Activated CD8-positive, alpha-beta memory T cell treated with anti-CD3 and anti-CD28 coated beads for 48 hours (primary cell): ENCODE measurements at regions not wholly inside any gene's neighbourhood (a gene's known extent, or its start where the extent isn't known, plus 50 kb on each side); places are given as distances from the start of the nearest gene placed in this dataset.

Source experiments
- DNase-seq, 3 experiments: peaks; one replicate each; pipeline ENCODE4 v3.0.0-alpha.2; 2020; ENCODE audit warnings: low read depth in 2 of 3, low spot score in 2 of 3

DNA sequence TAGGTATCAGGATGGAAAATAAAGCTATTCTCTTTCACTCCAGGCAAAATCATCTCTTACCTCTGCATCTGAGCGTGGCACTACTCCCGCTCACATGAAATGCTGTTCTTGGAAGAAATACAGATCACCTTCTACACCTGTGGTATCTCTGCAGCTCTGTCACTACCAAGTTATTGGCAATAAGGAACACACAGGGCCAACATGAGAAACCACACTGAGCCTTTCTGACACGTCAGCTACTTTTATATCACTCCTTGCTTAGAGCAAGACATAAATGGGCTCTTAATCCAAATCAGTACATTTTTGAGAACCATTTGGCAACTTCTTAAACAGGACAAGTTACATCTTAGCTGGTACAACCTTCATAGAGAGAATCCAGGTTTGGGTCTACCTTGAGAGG is 101.8 kb upstream of the GUCY1A1 start:
- DNase-seq: no peak

GRCh38 chr4:155564086-155564485 is 102.6 kb upstream of the GUCY1A1 start:
- no peak for DNase-seq

GRCh38 chr4:155559915-155560314 is 106.7 kb upstream of the GUCY1A1 start:
- DNase-seq: no peak

DNA sequence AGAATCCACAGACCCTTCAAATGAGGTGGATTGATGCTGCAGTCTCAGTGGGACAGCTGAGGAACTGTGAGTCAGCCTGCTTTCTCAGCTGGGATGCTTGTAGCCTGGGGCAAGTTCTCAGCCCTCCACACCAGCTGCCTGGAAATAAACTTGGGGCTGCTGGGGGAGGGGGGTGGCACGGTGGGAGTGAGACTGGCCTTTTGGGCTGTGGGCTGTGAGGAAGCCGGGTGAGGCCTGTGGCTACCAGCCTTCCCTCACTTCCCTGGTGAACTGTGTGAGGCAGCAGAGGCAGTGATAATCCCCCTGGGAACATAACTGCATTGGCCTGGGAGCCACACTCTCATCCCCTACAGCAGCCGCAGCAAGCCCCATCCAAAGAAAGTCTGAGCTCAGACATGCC is 114.5 kb upstream of the GUCY1A1 start:
- DNase-seq: no peak

DNA sequence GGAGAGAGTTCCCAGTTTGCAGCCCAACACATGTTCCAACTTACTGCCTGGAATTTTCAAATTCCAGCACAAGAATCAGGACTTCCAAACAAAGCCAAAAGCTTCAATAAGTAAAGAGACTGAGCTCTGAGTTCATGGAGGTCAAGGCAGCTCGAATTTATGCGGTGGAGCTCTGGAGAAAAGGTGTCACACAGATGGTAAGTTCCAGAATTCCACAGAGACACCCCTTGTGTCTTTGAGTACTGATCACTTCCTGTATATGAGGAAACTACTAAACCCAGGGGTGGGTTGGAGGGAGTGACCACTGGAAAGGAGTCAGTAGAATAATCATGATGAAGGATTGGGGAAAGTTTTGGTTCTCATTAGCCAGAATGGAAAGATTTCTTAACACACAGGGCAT is 118.5 kb upstream of the GUCY1A1 start:
- DNase-seq: no peak

GRCh38 chr4:155546451-155546850 is 120.2 kb upstream of the GUCY1A1 start:
- DNase-seq: no peak

- DNase-seq: no peak
Measured at GRCh38 chr4:155545456-155545855, 121.2 kb upstream of the GUCY1A1 start.

DNA sequence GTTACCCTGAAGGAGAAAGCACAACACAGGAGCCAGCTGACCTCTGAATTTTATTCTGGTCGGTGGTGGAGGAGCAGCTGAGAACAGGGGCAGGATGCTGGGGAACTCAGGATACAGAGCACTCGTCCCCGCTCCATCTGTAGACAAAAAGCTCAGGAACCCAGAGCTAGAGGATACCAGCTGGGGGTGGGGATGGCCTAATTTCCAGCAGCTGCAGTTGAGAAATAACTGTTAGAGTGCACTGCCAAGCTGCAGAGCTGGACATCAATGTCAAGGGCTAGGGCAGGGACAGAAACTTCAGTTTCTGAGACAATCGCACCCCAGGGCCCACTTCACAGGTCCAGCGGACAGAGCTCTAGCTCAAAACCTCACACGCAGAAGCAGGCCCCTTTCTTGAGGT is 122.1 kb upstream of the GUCY1A1 start:
- no peak for DNase-seq

GRCh38 chr4:155543126-155543765 is 123.4 kb upstream of the GUCY1A1 start:
- DNase-seq: no peak

GRCh38 chr4:155542415-155542814 is 124.2 kb upstream of the GUCY1A1 start:
- no peak for DNase-seq

GRCh38 chr4:155541716-155542115 is 124.9 kb upstream of the GUCY1A1 start:
- no peak for DNase-seq

DNA sequence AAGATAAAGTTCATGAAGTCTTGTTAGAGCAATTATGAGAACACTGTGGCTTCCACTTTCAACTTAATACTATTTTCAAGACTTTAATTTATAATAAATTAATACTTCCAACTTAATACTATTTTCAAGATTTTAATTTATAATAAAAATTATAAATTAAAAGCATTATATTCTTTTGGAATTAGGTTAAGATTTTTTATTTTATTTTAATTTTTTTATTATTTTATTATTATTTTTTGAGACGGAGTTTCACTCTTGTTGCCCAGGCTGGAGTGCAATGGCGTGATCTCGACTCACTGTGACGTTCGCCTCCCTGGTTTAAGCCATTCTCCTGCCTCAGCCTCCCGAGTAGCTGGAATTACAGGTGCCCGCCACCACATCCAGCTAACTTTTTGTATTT is 126.0 kb upstream of the GUCY1A1 start:
- no peak for DNase-seq

DNA sequence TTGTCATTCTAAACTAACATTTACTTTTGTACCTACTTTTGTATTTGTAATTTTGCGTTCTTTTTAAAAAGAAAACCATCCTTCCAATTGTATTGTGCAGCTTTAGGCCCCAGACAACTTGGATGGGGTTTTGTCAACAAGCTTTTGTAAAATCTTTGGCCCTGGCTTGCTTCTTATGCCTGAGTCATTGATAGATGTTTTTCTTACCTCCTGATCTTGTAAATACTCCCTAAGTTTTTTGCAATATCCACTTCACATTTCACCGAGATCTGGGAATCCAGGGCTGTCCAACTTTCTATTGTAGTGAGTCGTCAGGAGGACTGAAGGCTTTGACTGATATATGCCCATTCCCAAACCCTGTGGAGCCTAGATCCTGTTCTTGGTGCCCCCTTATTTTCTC is 126.9 kb upstream of the GUCY1A1 start:
- DNase-seq: no peak

DNA sequence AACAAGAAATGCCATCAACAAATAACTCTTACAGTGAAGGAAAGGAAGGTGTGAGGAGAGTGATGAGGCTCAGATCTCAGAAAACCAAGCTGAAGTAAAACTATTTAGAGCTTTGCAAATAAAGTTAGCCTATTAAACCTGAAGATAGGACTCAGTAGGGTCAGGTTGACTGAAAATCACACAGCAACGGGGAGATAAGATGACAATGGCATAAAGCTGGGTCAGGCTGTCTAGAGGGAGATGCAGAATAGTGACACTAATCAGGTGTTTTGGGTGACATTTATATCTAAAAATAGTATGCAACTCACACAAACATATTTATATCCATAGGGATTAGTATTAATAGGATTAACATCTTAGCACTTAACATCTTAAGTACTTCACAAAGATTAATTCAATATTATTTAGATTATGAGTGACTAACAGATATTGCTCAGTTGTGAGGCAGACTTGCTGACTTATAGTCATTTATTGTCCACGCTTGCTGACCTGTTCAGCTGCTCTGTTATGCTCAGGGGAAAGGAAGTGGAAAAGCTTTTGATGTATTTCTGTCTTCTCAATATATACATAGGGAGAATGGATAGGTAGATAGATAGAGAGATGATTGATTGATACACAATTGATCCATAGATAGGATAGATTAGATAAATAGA is 130.7 kb upstream of the GUCY1A1 start:
- DNase-seq: no peak

DNA sequence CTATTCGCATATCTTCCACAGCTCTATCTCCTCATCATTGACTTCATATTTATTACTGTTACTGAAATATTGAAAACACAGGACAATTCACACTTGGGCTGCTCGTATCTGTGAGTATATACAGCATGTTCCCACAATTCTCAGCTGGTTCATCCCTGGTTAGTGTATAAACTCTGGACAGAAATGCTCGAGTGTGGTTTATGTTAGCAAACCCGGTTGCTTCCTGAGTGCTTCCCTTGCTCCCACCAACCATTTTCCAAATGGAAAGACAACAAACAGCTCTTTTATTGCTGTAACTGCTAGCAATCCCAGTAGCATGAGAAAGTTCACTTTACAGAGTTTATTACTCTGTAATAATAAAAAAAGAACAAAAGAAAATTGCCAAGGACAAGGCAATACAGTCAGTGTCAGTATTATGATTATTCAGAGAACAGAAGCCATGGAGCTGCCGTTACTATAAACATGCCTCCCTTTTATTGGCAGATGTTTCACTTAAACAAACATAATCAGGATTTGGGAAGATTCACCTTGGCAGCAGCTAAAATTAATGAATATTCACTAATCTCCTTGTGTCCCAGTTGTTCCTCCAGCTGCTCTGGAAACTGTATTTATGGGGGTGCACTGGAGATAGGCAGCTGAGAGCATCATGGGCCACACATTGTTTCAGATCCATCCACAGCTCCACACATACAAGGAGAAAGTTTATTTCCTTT is 134.1 kb upstream of the GUCY1A1 start:
- DNase-seq: no peak

- DNase-seq: no peak
Measured at GRCh38 chr4:155530857-155531256, 135.8 kb upstream of the GUCY1A1 start.

DNA sequence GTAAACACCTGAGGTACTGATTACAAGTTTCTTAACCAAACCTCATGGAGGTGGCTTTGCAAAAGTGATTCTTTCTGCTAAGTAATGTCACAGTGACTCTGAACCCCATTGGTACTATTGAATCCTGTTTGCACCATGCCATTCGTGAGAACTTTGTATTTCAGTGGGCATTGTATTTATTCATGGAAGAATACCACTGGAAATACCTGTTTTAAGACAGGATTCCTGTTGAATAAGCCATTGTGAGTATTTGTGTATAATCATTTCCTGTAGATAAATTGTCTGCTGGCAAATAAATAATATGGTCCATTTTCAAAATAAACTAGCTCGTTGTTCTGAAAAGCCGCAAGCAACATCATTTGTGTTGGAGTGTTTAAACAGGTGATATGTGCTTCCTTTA is 136.4 kb upstream of the GUCY1A1 start:
- no peak for DNase-seq

DNA sequence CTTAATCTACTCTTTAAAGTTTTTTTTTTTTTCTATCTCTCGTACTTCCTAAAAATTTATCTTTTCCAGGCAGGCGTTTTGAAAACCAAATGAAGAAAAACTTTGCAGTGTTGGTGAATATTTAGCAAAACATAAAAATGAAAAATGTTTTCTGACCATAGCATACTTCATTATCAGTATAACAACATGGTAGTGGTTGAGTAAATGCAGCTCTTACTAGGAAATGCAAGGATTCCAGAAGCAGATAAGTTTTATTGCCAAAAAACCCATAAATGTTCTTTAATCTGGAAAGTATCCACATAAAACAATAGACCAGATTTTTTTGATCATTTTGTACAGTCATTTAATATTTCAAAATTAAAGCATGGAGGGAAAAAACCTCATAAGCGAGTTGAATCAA is 136.9 kb upstream of the GUCY1A1 start:
- DNase-seq: no peak

- DNase-seq: no peak
Measured at GRCh38 chr4:155529272-155529671, 137.4 kb upstream of the GUCY1A1 start.

DNA sequence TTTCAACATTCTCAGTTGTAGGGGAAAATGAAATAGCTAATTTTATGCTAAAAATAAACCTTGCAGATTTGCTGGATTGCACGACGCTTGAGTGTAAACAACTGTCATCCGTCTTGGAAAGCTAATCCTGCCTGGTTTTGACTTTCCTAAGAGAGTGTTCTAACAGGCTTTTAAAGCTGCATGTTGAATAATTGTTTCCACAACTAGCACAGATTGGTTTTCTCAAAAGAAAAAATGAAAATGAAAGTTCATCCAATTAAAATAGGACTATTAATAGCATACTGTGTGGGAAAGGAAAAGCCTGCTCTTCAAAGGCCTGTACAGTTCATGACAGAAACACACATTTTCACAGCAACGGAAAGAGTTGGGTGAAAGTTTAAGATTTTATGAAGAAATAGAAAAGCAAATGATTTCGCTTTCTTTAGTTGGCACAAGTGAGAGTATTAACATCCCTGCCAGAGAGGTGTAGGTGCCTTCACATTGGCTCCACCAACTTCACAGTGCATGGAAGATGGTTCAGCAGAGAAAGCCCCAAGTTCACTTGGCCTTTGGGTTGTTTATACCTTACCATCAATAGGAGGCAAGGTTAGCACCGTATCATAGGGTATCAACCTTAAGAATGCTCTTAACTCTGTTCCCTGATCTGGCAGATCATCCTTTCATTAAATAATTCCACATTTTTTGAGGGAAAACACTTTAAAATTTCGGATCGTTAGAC is 140.0 kb upstream of the GUCY1A1 start:
- no peak for DNase-seq

GRCh38 chr4:155524926-155525455 is 141.7 kb upstream of the GUCY1A1 start:
- DNase-seq: no peak

DNA sequence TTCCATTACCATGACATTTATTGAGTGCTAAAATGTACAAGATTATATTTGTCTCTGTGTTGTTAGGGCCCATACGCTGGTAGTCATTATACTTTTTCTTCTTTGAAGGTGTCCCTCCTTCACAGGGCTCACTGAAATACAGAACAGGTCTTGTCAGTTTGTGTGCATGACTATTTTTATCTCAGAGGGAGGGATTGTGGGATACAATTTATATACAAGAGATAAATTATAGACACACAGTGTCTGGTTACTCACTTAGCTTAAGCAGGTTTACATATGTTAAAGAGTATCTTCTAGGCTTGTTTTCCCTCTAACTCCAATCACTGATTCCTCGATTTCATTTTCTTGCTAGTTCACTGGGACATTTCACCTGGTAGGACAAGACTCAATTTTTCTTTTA is 143.3 kb upstream of the GUCY1A1 start:
- DNase-seq: no peak
